HG02852 (cell line): ENCODE measurements at regions not wholly inside any gene's neighbourhood (a gene's known extent, or its start where the extent isn't known, plus 50 kb on each side); places are given as distances from the start of the nearest gene placed in this dataset.
"Not testable (repeated sequence)": the region's sequence is repeated elsewhere in the genome, so short reads cannot be mapped to it uniquely, and the experiment has no call there.

Experiments used
- ATAC-seq: cut with Tn5 transposase; IDR thresholded peaks from one replicate; pipeline ENCODE4 v1.9.1; 2021; ENCODE audit warnings: mild to moderate bottlenecking, moderate library complexity; ENCODE audit not compliant: unreplicated experiment

- ATAC-seq, result no peak
These were observed 500.0 kb upstream of the C9orf72 start for GRCh38 chr9:28073270-28073669.

GRCh38 chr9:28079677-28080076 lies 506.4 kb upstream of the C9orf72 start:
- ATAC-seq, result no peak

- ATAC-seq, result no peak
These were observed 509.4 kb upstream of the C9orf72 start for GRCh38 chr9:28082671-28083070.

GRCh38 chr9:28086881-28087280 lies 513.6 kb upstream of the C9orf72 start:
- ATAC-seq, result no peak

GRCh38 chr9:28092981-28093936 lies 520.0 kb upstream of the C9orf72 start:
- ATAC-seq, result no peak

- ATAC-seq, result no peak
These were observed 528.2 kb upstream of the C9orf72 start for GRCh38 chr9:28101509-28101908.

GRCh38 chr9:28105001-28105400 lies 531.7 kb upstream of the C9orf72 start:
- no peak for ATAC-seq

GRCh38 chr9:28120184-28120583 lies 546.9 kb upstream of the C9orf72 start:
- ATAC-seq, result no peak

- ATAC-seq, result no peak
These were observed 547.3 kb upstream of the C9orf72 start for GRCh38 chr9:28120626-28121025.

GRCh38 chr9:28121366-28121765 lies 548.1 kb upstream of the C9orf72 start:
- no peak for ATAC-seq

- no peak for ATAC-seq
These were observed 551.6 kb upstream of the C9orf72 start for GRCh38 chr9:28124917-28125316.

- no peak for ATAC-seq
These were observed 553.8 kb upstream of the C9orf72 start for GRCh38 chr9:28127101-28127500.

GRCh38 chr9:28134446-28134976 lies 561.2 kb upstream of the C9orf72 start:
- no peak for ATAC-seq

- no peak for ATAC-seq
These were observed 562.3 kb upstream of the C9orf72 start for GRCh38 chr9:28135549-28135948.

- ATAC-seq, result no peak
These were observed 562.8 kb upstream of the C9orf72 start for GRCh38 chr9:28136113-28136512.

- ATAC-seq, result not testable (repeated sequence)
These were observed 574.1 kb upstream of the C9orf72 start for GRCh38 chr9:28147430-28147829.

- ATAC-seq, result not testable (repeated sequence)
These were observed 574.8 kb upstream of the C9orf72 start for GRCh38 chr9:28147923-28148597.

GRCh38 chr9:28149361-28150050 lies 576.2 kb upstream of the C9orf72 start:
- ATAC-seq, result not testable (repeated sequence)

- no peak for ATAC-seq
These were observed 581.8 kb upstream of the C9orf72 start for GRCh38 chr9:28155067-28155466.

GRCh38 chr9:28155671-28156070 lies 582.4 kb upstream of the C9orf72 start:
- ATAC-seq, result no peak

- ATAC-seq, result no peak
These were observed 585.2 kb upstream of the C9orf72 start for GRCh38 chr9:28158451-28158850.
